Parathyroid adenoma (tissue), 2 donors: ENCODE measurements at regions not wholly inside any gene's neighbourhood (a gene's known extent, or its start where the extent isn't known, plus 50 kb on each side); places are given as distances from the start of the nearest gene placed in this dataset.

Source experiments
- H2AFZ ChIP-seq: fragments of 300-600 bp; sonication (generic); one replicate; pipeline ENCODE4 v1.7.0; 2017; ENCODE audit warnings: antibody characterized with exemption, mild to moderate bottlenecking
- H3K27ac ChIP-seq: fragments of 300-600 bp; sonication (generic); one replicate; pipeline ENCODE4 v1.7.0; 2017
- H3K27me3 ChIP-seq: fragments of 300-600 bp; sonication (generic); one replicate; pipeline ENCODE4 v1.7.0; 2017; ENCODE audit warnings: low read length; ENCODE audit not compliant: control insufficient read depth, insufficient read depth
- H3K36me3 ChIP-seq: fragments of 300-600 bp; sonication (generic); one replicate; pipeline ENCODE4 v1.7.0; 2017; ENCODE audit warnings: low read length; ENCODE audit not compliant: control insufficient read depth, insufficient read depth
- H3K4me1 ChIP-seq: fragments of 300-600 bp; sonication (generic); one replicate; pipeline ENCODE4 v1.7.0; 2017; ENCODE audit warnings: control low read depth
- H3K4me2 ChIP-seq: fragments of 300-600 bp; sonication (generic); one replicate; pipeline ENCODE4 v1.7.0; 2017; ENCODE audit warnings: low read length
- H3K4me3 ChIP-seq: fragments of 300-600 bp; sonication (generic); one replicate; pipeline ENCODE4 v1.7.0; 2017; ENCODE audit warnings: low read depth, low read length
- H3K79me2 ChIP-seq: fragments of 300-600 bp; sonication (generic); one replicate; pipeline ENCODE4 v1.7.0; 2017; ENCODE audit warnings: control low read depth
- H3K9ac ChIP-seq: fragments of 300-600 bp; sonication (generic); one replicate; pipeline ENCODE4 v1.7.0; 2017; ENCODE audit warnings: mild to moderate bottlenecking
- H3K9me3 ChIP-seq: fragments of 300-600 bp; sonication (generic); one replicate; pipeline ENCODE4 v1.7.0; 2017; ENCODE audit warnings: low read length; ENCODE audit not compliant: control insufficient read depth
- CTCF ChIP-seq: fragments of 300-600 bp; sonication (generic); IDR thresholded peaks from one replicate; pipeline ENCODE4 v1.7.0; 2017; ENCODE audit warnings: antibody characterized with exemption, mild to moderate bottlenecking
- donor health status: primary hyperparathyroidism.

GRCh38 chr21:35651196-35651595 lies 409.1 kb downstream of the SETD4 start:
- Histone ChIP-seq H3K79me2 (no peaks in the 10 kb centered on the region), H3K4me3 (no peak overlapping the region), H3K4me2 (no peak overlapping the region), H3K4me1 (no peaks in the 10 kb centered on the region), H2AFZ (no peak overlapping the region), H3K36me3 (no peaks in the 10 kb centered on the region), H3K9ac (no peak overlapping the region), H3K27ac (no peak overlapping the region), H3K9me3 (no peaks in the 10 kb centered on the region), H3K27me3 (no peaks in the 10 kb centered on the region)
- TF ChIP-seq CTCF: no peak

GRCh38 chr21:35649186-35649585 lies 411.1 kb downstream of the SETD4 start:
- no peaks in the 10 kb centered on the region for H3K4me1 ChIP-seq
- H3K27me3 ChIP-seq: no peaks in the 10 kb centered on the region
- no peak overlapping the region for H3K4me2 ChIP-seq
- no peak overlapping the region for H3K27ac ChIP-seq
- H3K36me3 ChIP-seq: no peaks in the 10 kb centered on the region
- H3K9me3 ChIP-seq: no peaks in the 10 kb centered on the region
- TF ChIP-seq CTCF: no peak
- no peak overlapping the region for H3K9ac ChIP-seq
- H3K79me2 ChIP-seq: no peaks in the 10 kb centered on the region
- no peak overlapping the region for H2AFZ ChIP-seq
- no peak overlapping the region for H3K4me3 ChIP-seq

GRCh38 chr21:35648512-35648911 lies 411.8 kb downstream of the SETD4 start:
- no peak for TF ChIP-seq CTCF
- no peak overlapping the region for H3K9ac ChIP-seq
- no peaks in the 10 kb centered on the region for H3K4me1 ChIP-seq
- H3K4me3 ChIP-seq: no peak overlapping the region
- H2AFZ ChIP-seq: no peak overlapping the region
- no peaks in the 10 kb centered on the region for H3K36me3 ChIP-seq
- H3K4me2 ChIP-seq: no peak overlapping the region
- H3K27ac ChIP-seq: no peak overlapping the region
- no peaks in the 10 kb centered on the region for H3K27me3 ChIP-seq
- H3K9me3 ChIP-seq: no peaks in the 10 kb centered on the region
- no peaks in the 10 kb centered on the region for H3K79me2 ChIP-seq

- H3K36me3 ChIP-seq: no peaks in the 10 kb centered on the region
- H3K4me3 ChIP-seq: no peak overlapping the region
- no peaks in the 10 kb centered on the region for H3K79me2 ChIP-seq
- H2AFZ ChIP-seq: no peak overlapping the region
- no peak overlapping the region for H3K27ac ChIP-seq
- H3K9ac ChIP-seq: no peak overlapping the region
- no peak overlapping the region for H3K4me2 ChIP-seq
- no peaks in the 10 kb centered on the region for H3K9me3 ChIP-seq
- H3K27me3 ChIP-seq: no peaks in the 10 kb centered on the region
- no peaks in the 10 kb centered on the region for H3K4me1 ChIP-seq
- no peak for TF ChIP-seq CTCF
These were observed 413.7 kb downstream of the SETD4 start for GRCh38 chr21:35646606-35647005.

GRCh38 chr21:35645991-35646390 lies 414.3 kb downstream of the SETD4 start:
- TF ChIP-seq CTCF: no peak

More at GRCh38 chr21:35645991-35646390, 414.3 kb downstream of the SETD4 start:
- Histone ChIP-seq H3K36me3 (no peaks in the 10 kb centered on the region), H3K4me3 (no peak overlapping the region), H2AFZ (no peak overlapping the region), H3K79me2 (no peaks in the 10 kb centered on the region), H3K27ac (no peak overlapping the region), H3K9ac (no peak overlapping the region), H3K4me1 (no peaks in the 10 kb centered on the region), H3K27me3 (no peaks in the 10 kb centered on the region), H3K9me3 (no peaks in the 10 kb centered on the region), H3K4me2 (no peak overlapping the region)
